Tibial artery (tissue), 4 donors: ENCODE measurements at regions not wholly inside any gene's neighbourhood (a gene's known extent, or its start where the extent isn't known, plus 50 kb on each side); places are given as distances from the start of the nearest gene placed in this dataset.

Experiments used
- DNase-seq, 2 donors: peaks; one replicate each; pipeline ENCODE4 v3.0.0-alpha.2; 2019
- H3K27ac ChIP-seq, 2 donors: fragments of 200-600 bp; sonication (generic) in 1 of 2; 1 replicate in 1 of 2; 2 replicates in 1 of 2; pipeline ENCODE4 v1.5.1; 2018 to 2019; ENCODE audit warnings: mild to moderate bottlenecking in 1 of 2
- H3K27me3 ChIP-seq, 2 donors: fragments of 200-600 bp; sonication (generic) in 1 of 2; one replicate each; pipeline versions ENCODE4 v1.5.1 to v1.6.0; 2016 to 2019
- H3K36me3 ChIP-seq, 3 donors: fragments of 200-600 bp; sonication (generic) in 2 of 3; one replicate each; pipeline ENCODE4 v1.5.1; 2016 to 2019; ENCODE audit warnings: mild to moderate bottlenecking in 2 of 3
- H3K4me1 ChIP-seq, 4 donors: fragments of 200-600 bp; sonication (generic) in 2 of 4; 1 replicate in 3 of 4; 2 replicates in 1 of 4; pipeline ENCODE4 v1.5.1; 2016 to 2019
- H3K4me3 ChIP-seq, 2 donors: fragments of 200-600 bp; sonication (generic) in 1 of 2; 1 replicate in 1 of 2; 2 replicates in 1 of 2; pipeline ENCODE4 v1.5.1; 2018 to 2019; ENCODE audit warnings: mild to moderate bottlenecking in 2 of 2
- H3K9me3 ChIP-seq, 3 donors: fragments of 200-600 bp; sonication (generic) in 1 of 3; one replicate each; pipeline ENCODE4 v1.5.1; 2016 to 2019
- intact Hi-C: fragments of 100-400 bp; cut with DNase I; formaldehyde crosslinking; loops from one replicate; pipeline ENCODE4 v1.15.0; 2023; ENCODE audit warnings: low total_unique reads
- TF ChIP-seq, protein P1 (sequence below), 2 experiments: fragments of 200-600 bp in 1 of 2; fragments of 450-650 bp in 1 of 2; IDR thresholded peaks; one replicate each; pipeline ENCODE4 v1.5.1; 2017 to 2019; ENCODE audit warnings: antibody characterized with exemption in 2 of 2, mild to moderate bottlenecking in 1 of 2, moderate library complexity in 1 of 2

DNA sequence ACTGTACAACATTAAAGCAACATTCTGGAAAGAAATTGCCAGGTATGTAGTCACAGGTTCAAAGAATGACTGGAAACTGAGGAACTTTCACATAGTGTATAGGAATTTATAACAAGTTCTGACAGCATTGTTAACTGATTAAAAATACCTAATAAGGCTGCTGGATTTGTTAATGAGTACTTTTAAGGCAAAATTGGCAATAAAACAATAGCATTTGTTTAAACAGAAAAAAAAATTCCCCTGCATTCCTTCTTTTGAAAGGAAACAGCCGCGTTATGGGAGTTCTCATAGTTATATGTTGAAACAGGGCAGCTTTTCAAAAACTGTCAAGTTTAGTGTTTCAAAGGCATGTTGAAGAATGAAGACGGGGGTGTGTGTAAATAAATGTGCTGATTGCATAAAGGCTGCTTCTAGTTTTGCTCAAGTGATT, 282.5 kb upstream of the FAT1 start:
- H3K27me3 ChIP-seq = no peaks in the 10 kb centered on the region
- TF ChIP-seq, protein P1, sequence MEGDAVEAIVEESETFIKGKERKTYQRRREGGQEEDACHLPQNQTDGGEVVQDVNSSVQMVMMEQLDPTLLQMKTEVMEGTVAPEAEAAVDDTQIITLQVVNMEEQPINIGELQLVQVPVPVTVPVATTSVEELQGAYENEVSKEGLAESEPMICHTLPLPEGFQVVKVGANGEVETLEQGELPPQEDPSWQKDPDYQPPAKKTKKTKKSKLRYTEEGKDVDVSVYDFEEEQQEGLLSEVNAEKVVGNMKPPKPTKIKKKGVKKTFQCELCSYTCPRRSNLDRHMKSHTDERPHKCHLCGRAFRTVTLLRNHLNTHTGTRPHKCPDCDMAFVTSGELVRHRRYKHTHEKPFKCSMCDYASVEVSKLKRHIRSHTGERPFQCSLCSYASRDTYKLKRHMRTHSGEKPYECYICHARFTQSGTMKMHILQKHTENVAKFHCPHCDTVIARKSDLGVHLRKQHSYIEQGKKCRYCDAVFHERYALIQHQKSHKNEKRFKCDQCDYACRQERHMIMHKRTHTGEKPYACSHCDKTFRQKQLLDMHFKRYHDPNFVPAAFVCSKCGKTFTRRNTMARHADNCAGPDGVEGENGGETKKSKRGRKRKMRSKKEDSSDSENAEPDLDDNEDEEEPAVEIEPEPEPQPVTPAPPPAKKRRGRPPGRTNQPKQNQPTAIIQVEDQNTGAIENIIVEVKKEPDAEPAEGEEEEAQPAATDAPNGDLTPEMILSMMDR (IDR thresholded peaks at IDR 0.05) = no peak
- no peaks in the 10 kb centered on the region for H3K36me3 ChIP-seq
- no peak for DNase-seq
- intact Hi-C loops = no loop called here
- peaks cover 0 to 9% (median 0%) of the 10 kb centered on the region in 4 donors for H3K4me1 ChIP-seq
- H3K9me3 ChIP-seq = no peaks in the 10 kb centered on the region
- H3K4me3 ChIP-seq = no peak overlapping the region
- H3K27ac ChIP-seq = no peak overlapping the region

DNA sequence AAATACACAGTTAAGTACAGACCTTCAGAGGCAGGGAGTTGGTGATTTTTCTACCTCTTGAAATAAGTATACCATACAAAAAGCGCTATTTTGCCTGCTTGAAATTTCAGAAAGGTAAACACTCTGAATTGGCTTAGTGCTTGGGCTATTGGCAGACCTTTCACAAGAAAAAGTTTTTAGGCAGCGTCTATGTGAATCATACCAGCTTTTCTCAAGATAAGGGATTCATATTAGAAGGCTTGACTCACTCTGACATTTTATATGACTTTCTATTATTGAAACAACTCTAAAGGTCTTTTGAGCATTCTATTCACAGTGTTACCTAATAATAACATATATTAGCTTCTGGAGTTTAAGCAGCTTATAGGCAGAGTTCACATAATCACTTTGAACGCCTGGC, 286.4 kb upstream of the FAT1 start:
- no peak for DNase-seq
- TF ChIP-seq, protein P1 (IDR thresholded peaks at IDR 0.05) = no peak
- no peaks in the 10 kb centered on the region for H3K9me3 ChIP-seq
- H3K4me1 ChIP-seq = peaks cover 0 to 7% (median 0%) of the 10 kb centered on the region in 4 donors
- no peak overlapping the region for H3K4me3 ChIP-seq
- H3K27ac ChIP-seq = no peak overlapping the region
- intact Hi-C loops = no loop called here
- H3K36me3 ChIP-seq = no peaks in the 10 kb centered on the region
- H3K27me3 ChIP-seq = no peaks in the 10 kb centered on the region

DNA sequence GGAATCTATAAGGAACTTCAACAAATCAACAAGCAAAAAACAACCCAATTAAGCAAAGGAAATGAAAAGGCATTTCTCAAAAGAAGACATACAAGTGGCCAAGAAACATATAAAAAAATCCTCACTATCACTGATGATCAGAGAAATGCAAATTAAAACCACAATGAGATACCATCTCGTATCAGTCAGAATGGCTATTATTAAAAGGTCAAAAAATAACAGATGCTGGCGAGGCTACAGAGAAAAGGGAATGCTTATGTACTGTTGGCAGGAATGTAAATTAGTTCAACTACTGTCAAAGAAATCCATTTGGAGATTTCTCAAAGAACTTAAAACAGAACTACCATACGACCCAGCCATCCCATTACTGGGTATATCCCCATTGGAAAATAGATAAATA, 292.4 kb upstream of the FAT1 start:
- Histone ChIP-seq H3K27ac (no peak overlapping the region), H3K9me3 (no peaks in the 10 kb centered on the region), H3K4me1 (no peaks in the 10 kb centered on the region), H3K27me3 (no peaks in the 10 kb centered on the region), H3K4me3 (no peak overlapping the region), H3K36me3 (no peaks in the 10 kb centered on the region)
- no peak for DNase-seq
- TF ChIP-seq, protein P1 (IDR thresholded peaks at IDR 0.05) = no peak
- intact Hi-C loops = no loop called here

DNA sequence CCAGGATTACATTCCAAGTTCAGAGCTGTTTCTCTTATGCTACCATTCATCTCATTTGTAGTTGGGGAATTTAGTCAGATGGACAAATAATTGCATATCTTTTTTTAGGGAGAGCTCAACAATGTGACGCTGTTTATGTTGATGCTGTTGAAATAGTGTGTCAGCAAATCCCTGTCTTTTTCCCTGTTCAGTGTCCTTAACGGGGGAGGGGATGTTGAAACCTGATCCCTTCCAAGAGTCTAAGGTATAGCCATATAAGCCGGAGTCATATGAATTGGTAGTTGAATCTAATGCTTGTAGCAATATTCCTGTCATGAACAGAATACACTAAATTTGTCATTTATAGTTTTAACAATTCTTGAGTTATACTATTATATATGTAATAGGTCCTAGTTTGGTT, 293.5 kb upstream of the FAT1 start:
- intact Hi-C loops = no loop called here
- Histone ChIP-seq H3K27me3 (no peaks in the 10 kb centered on the region), H3K9me3 (no peaks in the 10 kb centered on the region), H3K4me1 (no peaks in the 10 kb centered on the region), H3K36me3 (no peaks in the 10 kb centered on the region), H3K27ac (no peak overlapping the region), H3K4me3 (no peak overlapping the region)
- TF ChIP-seq, protein P1 (IDR thresholded peaks at IDR 0.05) = no peak
- no peak for DNase-seq

DNA sequence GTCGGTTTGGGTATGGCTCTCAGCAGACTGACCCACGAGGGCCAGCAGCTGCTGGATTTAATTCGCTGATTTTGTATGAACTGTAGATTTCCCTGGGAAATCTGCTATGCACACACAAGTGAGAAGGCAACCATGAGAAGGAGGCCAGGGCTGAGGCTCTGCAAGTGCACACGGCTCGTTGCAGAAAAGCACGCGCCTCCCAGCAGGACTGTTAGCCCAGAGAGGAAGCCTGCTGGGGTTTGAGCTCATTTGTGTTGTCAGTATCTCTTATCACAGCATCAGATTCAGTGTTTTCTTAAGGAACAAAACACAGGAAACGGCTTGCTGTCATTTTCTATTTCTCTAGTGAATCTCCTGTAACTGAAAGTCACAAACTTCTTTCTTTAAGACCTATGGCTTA, 296.2 kb upstream of the FAT1 start:
- no peak overlapping the region for H3K27ac ChIP-seq
- TF ChIP-seq, protein P1 (IDR thresholded peaks at IDR 0.05) = no peak
- H3K9me3 ChIP-seq = no peaks in the 10 kb centered on the region
- H3K4me1 ChIP-seq = no peaks in the 10 kb centered on the region
- DNase-seq = no peak
- H3K27me3 ChIP-seq = no peaks in the 10 kb centered on the region
- H3K4me3 ChIP-seq = no peak overlapping the region
- H3K36me3 ChIP-seq = no peaks in the 10 kb centered on the region
- intact Hi-C loops = no loop called here

DNA sequence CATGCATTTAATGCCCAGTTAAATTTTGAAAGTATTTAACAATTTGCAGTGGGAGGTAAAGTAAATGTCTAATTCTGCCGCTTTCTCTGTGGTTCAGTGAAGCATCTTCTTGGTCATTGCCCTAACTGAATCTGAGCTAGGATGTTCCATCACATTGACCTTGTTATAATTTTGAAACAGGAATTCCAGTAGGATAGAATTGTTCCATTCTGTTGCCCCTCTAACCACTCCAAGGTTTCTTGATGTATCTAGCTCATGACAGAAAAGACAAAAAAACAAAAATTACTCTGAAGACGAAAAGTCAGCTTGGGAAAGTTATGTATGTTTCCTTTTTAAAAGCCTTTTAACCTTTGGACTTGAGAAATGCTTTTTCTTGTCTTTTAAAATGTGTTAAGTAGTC, 297.0 kb upstream of the FAT1 start:
- Histone ChIP-seq H3K36me3 (no peaks in the 10 kb centered on the region), H3K27me3 (no peaks in the 10 kb centered on the region), H3K27ac (no peak overlapping the region), H3K9me3 (no peaks in the 10 kb centered on the region), H3K4me1 (no peaks in the 10 kb centered on the region), H3K4me3 (no peak overlapping the region)
- TF ChIP-seq, protein P1 (IDR thresholded peaks at IDR 0.05) = no peak
- intact Hi-C loops = no loop called here
- DNase-seq = no peak
